22Rv1 (cell line): ENCODE measurements at regions not wholly inside any gene's neighbourhood (a gene's known extent, or its start where the extent isn't known, plus 50 kb on each side); places are given as distances from the start of the nearest gene placed in this dataset.

Experiments
- ZFX ChIP-seq: fragments of 450-650 bp; IDR thresholded peaks from 2 replicates; pipeline ENCODE4 v1.6.1; 2017; ENCODE audit warnings: antibody characterized with exemption, borderline replicate concordance
- TF ChIP-seq, protein P1 (sequence below): fragments of 450-650 bp; IDR thresholded peaks from 2 replicates; pipeline ENCODE4 v1.5.1; 2017; ENCODE audit warnings: mild to moderate bottlenecking

DNA sequence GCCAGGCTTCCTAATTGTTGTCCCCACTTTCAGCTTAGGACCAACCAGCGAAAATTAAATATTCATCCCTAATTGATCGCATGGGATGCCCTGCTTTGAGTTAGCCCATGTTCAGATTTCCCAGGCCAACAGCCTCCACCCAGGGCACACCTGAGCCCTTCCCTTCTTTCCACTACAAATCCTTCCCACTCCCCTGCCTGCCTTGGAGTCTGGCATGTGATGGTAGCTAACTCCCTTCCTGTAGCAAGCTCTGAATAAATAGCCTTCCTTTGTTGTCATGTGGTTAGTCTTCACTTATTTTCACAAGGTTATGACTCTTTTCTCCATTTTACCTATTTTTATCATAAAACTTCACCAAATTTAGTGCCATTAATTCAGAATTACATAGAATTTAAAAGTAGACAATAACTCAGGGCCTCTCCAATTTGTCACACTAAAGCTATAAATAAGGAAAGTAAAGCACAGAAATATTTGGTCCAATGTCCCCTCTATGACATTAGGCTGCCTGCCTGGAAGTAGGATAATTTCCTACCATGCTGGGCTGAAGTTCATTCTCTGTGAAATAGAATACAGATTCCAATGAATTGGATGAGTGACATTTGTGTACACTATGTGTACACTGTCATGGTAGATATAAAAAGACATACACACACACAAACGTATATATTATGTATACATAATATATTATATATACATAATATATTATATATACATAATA lies 166.4 kb upstream of the CPEB2 start:
- TF ChIP-seq, protein P1, sequence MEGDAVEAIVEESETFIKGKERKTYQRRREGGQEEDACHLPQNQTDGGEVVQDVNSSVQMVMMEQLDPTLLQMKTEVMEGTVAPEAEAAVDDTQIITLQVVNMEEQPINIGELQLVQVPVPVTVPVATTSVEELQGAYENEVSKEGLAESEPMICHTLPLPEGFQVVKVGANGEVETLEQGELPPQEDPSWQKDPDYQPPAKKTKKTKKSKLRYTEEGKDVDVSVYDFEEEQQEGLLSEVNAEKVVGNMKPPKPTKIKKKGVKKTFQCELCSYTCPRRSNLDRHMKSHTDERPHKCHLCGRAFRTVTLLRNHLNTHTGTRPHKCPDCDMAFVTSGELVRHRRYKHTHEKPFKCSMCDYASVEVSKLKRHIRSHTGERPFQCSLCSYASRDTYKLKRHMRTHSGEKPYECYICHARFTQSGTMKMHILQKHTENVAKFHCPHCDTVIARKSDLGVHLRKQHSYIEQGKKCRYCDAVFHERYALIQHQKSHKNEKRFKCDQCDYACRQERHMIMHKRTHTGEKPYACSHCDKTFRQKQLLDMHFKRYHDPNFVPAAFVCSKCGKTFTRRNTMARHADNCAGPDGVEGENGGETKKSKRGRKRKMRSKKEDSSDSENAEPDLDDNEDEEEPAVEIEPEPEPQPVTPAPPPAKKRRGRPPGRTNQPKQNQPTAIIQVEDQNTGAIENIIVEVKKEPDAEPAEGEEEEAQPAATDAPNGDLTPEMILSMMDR: no peak
- no peak for TF ChIP-seq ZFX
